GM23338 (cell line): ENCODE measurements at regions not wholly inside any gene's neighbourhood (a gene's known extent, or its start where the extent isn't known, plus 50 kb on each side); places are given as distances from the start of the nearest gene placed in this dataset.

Source experiments
- ATAC-seq: fragments of 200-7000 bp; cut with Tn5 transposase; 3 replicates; pipeline ENCODE4 v1.9.1; 2020
- DNase-seq: peaks from one replicate; pipeline ENCODE4 v3.0.0-alpha.2; 2015; ENCODE audit warnings: low spot score
- H2AFZ ChIP-seq: fragments of 200-600 bp; sonication (generic); 2 replicates; pipeline ENCODE4 v1.8.0; 2016; ENCODE audit warnings: antibody characterized with exemption, mild to moderate bottlenecking, moderate library complexity
- H3F3A ChIP-seq: fragments of 200-600 bp; sonication (generic); replicated peaks from 2 replicates; pipeline ENCODE4 v1.8.0; 2017; ENCODE audit warnings: antibody characterized with exemption, mixed run types, low read depth
- H3K27ac ChIP-seq: fragments of 200-600 bp; sonication (generic); 2 replicates; pipeline ENCODE4 v1.6.1; 2016; ENCODE audit warnings: low read depth
- H3K27me3 ChIP-seq: fragments of 200-600 bp; sonication (generic); 2 replicates; pipeline ENCODE4 v1.8.0; 2016; ENCODE audit warnings: mild to moderate bottlenecking, mixed run types, moderate library complexity; ENCODE audit not compliant: insufficient read depth
- H3K36me3 ChIP-seq: fragments of 200-600 bp; sonication (generic); 2 replicates; pipeline ENCODE4 v1.8.0; 2016; ENCODE audit warnings: mild to moderate bottlenecking; ENCODE audit not compliant: insufficient read depth
- H3K4me1 ChIP-seq: fragments of 200-600 bp; sonication (generic); 2 replicates; pipeline ENCODE4 v1.8.0; 2016; ENCODE audit warnings: mild to moderate bottlenecking, moderate library complexity; ENCODE audit not compliant: insufficient read depth
- H3K4me2 ChIP-seq: fragments of 200-600 bp; sonication (generic); 2 replicates; pipeline ENCODE4 v1.7.1; 2017; ENCODE audit warnings: mixed run types
- H3K4me3 ChIP-seq: fragments of 200-600 bp; sonication (generic); 2 replicates; pipeline ENCODE4 v1.6.1; 2016; ENCODE audit warnings: mixed run types
- H3K79me2 ChIP-seq: fragments of 200-600 bp; sonication (generic); replicated peaks from 2 replicates; pipeline ENCODE4 v1.8.0; 2017; ENCODE audit warnings: mild to moderate bottlenecking; ENCODE audit not compliant: insufficient read depth
- H3K9me2 ChIP-seq: fragments of 200-600 bp; sonication (generic); 2 replicates; pipeline ENCODE4 v1.8.0; 2017; ENCODE audit not compliant: insufficient read depth
- H4K20me1 ChIP-seq: fragments of 200-600 bp; sonication (generic); replicated peaks from 2 replicates; pipeline ENCODE4 v1.8.0; 2017; ENCODE audit warnings: mild to moderate bottlenecking; ENCODE audit not compliant: insufficient read depth
- H3K27ac Mint-ChIP-seq: 2 replicates; pipeline ENCODE4 v1.8.0; 2020; ENCODE audit warnings: inconsistent platforms, mild to moderate bottlenecking, moderate library complexity, mixed read lengths
- H3K27me3 Mint-ChIP-seq: 3 replicates; pipeline ENCODE4 v1.8.0; 2022; ENCODE audit warnings: low read depth, mild to moderate bottlenecking, moderate library complexity, mixed read lengths, inconsistent platforms; ENCODE audit not compliant: insufficient read depth, poor library complexity
- H3K36me3 Mint-ChIP-seq: 3 replicates; pipeline ENCODE4 v1.8.0; 2021; ENCODE audit warnings: low read depth, mild to moderate bottlenecking, inconsistent platforms, moderate library complexity, mixed read lengths
- H3K4me1 Mint-ChIP-seq: 3 replicates; pipeline ENCODE4 v1.8.0; 2020; ENCODE audit warnings: mild to moderate bottlenecking, inconsistent platforms, mixed read lengths
- H3K4me3 Mint-ChIP-seq: 3 replicates; pipeline ENCODE4 v1.8.0; 2021; ENCODE audit warnings: moderate library complexity, mild to moderate bottlenecking, inconsistent platforms, mixed read lengths
- H3K9me3 Mint-ChIP-seq: 3 replicates; pipeline ENCODE4 v1.8.0; 2020; ENCODE audit warnings: moderate library complexity, mild to moderate bottlenecking, inconsistent platforms, mixed read lengths
- CREB1 ChIP-seq: fragments of 250-450 bp; sonication (Bioruptor Pico); IDR thresholded peaks from 2 replicates; pipeline ENCODE4 v1.5.0; 2020; ENCODE audit warnings: low read depth, mild to moderate bottlenecking, moderate library complexity
- EZH2 ChIP-seq: fragments of 200-600 bp; sonication (generic); IDR thresholded peaks from one replicate; pipeline ENCODE4 v1.8.0; 2017; ENCODE audit warnings: antibody characterized with exemption, mild to moderate bottlenecking, low read depth; ENCODE audit not compliant: unreplicated experiment
- EZH2phosphoT487 ChIP-seq: fragments of 200-600 bp; sonication (generic); IDR thresholded peaks from one replicate; pipeline ENCODE4 v1.8.1; 2018; ENCODE audit warnings: antibody characterized with exemption; ENCODE audit not compliant: unreplicated experiment
- POLR2AphosphoS5 ChIP-seq: IDR thresholded peaks from 2 replicates; pipeline ENCODE4 v1.6.1; 2016; ENCODE audit warnings: antibody characterized with exemption, low read depth
- STAT1 ChIP-seq: IDR thresholded peaks from one replicate; pipeline ENCODE4 v1.6.1; 2016; ENCODE audit warnings: antibody characterized with exemption; ENCODE audit not compliant: unreplicated experiment
- ZNF462 ChIP-seq: fragments of 250-450 bp; sonication (Bioruptor Pico); IDR thresholded peaks from 2 replicates; pipeline ENCODE4 v1.5.0; 2020; ENCODE audit warnings: mild to moderate bottlenecking, moderate library complexity
- TF ChIP-seq, protein P1 (sequence below), 2 experiments: fragments of 200-600 bp in 1 of 2; sonication (generic) in 1 of 2; conservative IDR thresholded peaks; 2 replicates each; pipeline versions ENCODE4 v1.5.1 to v1.6.1; 2016 to 2017; ENCODE audit warnings: antibody characterized with exemption in 2 of 2, low read depth in 2 of 2, mild to moderate bottlenecking in 2 of 2, moderate library complexity in 1 of 2

DNA sequence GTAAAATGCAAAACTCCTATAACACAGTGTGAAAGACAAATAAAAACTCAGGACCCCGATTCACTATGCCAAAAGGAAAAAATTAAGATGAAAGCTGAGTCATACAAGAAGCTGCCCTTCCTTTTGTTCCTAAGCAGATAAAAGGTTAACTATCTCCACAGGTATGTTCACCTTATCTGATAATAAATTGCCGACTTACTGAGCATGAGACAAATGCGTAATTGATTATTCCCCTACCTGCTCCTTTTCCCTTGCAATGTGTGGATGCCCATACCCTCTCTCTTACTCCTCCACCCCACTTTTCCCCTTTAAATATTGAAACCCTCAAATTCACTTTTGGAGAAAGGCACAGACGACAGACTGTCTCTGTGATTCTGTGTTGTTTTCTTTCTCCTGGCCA, 148.6 kb upstream of the TMEM260 start:
- Histone ChIP-seq H3K4me3 (no peak overlapping the region), H3K36me3 (no peaks in the 10 kb centered on the region), H3K79me2 (no peaks in the 10 kb centered on the region), H3K4me2 (no peak overlapping the region), H3F3A (no peaks in the 10 kb centered on the region), H2AFZ (no peak overlapping the region), H4K20me1 (no peaks in the 10 kb centered on the region), H3K4me1 (no peaks in the 10 kb centered on the region), H3K27ac (no peak overlapping the region), H3K9me2 (peaks cover 5% of the 10 kb centered on the region), H3K27me3 (no peaks in the 10 kb centered on the region)
- H3K4me3 Mint-ChIP-seq, result no peak overlapping the region
- TF ChIP-seq EZH2, result no peak
- no peak for TF ChIP-seq POLR2AphosphoS5
- no peak for TF ChIP-seq CREB1 (CRISPR knock-in tag)
- no peak for TF ChIP-seq ZNF462
- no peak for TF ChIP-seq STAT1
- TF ChIP-seq, protein P1, sequence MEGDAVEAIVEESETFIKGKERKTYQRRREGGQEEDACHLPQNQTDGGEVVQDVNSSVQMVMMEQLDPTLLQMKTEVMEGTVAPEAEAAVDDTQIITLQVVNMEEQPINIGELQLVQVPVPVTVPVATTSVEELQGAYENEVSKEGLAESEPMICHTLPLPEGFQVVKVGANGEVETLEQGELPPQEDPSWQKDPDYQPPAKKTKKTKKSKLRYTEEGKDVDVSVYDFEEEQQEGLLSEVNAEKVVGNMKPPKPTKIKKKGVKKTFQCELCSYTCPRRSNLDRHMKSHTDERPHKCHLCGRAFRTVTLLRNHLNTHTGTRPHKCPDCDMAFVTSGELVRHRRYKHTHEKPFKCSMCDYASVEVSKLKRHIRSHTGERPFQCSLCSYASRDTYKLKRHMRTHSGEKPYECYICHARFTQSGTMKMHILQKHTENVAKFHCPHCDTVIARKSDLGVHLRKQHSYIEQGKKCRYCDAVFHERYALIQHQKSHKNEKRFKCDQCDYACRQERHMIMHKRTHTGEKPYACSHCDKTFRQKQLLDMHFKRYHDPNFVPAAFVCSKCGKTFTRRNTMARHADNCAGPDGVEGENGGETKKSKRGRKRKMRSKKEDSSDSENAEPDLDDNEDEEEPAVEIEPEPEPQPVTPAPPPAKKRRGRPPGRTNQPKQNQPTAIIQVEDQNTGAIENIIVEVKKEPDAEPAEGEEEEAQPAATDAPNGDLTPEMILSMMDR (conservative IDR thresholded peaks at IDR 0.05; ENCODE audit: low read depth in 2 of 2), result no peak
- no peak for TF ChIP-seq EZH2phosphoT487
- H3K27me3 Mint-ChIP-seq, result peaks cover 5% of the 10 kb centered on the region
- H3K4me1 Mint-ChIP-seq, result no peaks in the 10 kb centered on the region
- H3K9me3 Mint-ChIP-seq, result peaks cover 8% of the 10 kb centered on the region; the same call in 2 of the 3 replicates
- DNase-seq, result no peak
- no peak overlapping the region for H3K27ac Mint-ChIP-seq
- ATAC-seq, result no peak
- H3K36me3 Mint-ChIP-seq, result peaks cover 1% of the 10 kb centered on the region; the same call in 1 of the 3 replicates
